Lower leg skin (tissue), 3 donors: ENCODE measurements at regions not wholly inside any gene's neighbourhood (a gene's known extent, or its start where the extent isn't known, plus 50 kb on each side); places are given as distances from the start of the nearest gene placed in this dataset.

Experiments used
- POLR2A ChIP-seq, 2 donors: fragments of 450-650 bp; IDR thresholded peaks; one replicate each; pipeline ENCODE4 v1.6.1; 2016 to 2017; ENCODE audit warnings: antibody characterized with exemption in 2 of 2, mild to moderate bottlenecking in 1 of 2, moderate library complexity in 1 of 2
- TF ChIP-seq, protein P1 (sequence below), 3 donors: fragments of 450-650 bp; IDR thresholded peaks; one replicate each; pipeline ENCODE4 v1.5.1; 2016; ENCODE audit warnings: antibody characterized with exemption in 3 of 3, mild to moderate bottlenecking in 3 of 3, moderate library complexity in 2 of 3

DNA sequence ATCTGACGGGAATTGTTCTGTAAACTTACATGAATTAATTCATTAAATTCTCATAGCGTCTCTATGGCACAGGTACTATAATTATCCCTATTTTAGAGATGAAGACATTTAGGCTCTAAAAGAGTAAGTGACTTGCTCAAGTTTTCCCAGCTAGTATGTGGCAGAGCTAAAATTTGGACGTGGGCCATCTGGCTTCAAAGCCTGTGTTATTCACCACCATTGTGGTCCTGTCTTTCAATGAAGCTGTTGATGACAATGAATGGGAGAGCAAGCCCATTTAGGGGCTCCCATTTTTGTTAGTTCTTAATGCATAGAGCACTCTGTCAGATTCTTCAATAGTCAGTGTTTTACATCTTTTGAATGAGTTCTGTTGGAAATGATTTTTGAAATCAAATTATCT lies 236.0 kb upstream of the CD180 start:
- no peak for TF ChIP-seq POLR2A (IDR thresholded peaks at IDR 0.05)
- TF ChIP-seq, protein P1, sequence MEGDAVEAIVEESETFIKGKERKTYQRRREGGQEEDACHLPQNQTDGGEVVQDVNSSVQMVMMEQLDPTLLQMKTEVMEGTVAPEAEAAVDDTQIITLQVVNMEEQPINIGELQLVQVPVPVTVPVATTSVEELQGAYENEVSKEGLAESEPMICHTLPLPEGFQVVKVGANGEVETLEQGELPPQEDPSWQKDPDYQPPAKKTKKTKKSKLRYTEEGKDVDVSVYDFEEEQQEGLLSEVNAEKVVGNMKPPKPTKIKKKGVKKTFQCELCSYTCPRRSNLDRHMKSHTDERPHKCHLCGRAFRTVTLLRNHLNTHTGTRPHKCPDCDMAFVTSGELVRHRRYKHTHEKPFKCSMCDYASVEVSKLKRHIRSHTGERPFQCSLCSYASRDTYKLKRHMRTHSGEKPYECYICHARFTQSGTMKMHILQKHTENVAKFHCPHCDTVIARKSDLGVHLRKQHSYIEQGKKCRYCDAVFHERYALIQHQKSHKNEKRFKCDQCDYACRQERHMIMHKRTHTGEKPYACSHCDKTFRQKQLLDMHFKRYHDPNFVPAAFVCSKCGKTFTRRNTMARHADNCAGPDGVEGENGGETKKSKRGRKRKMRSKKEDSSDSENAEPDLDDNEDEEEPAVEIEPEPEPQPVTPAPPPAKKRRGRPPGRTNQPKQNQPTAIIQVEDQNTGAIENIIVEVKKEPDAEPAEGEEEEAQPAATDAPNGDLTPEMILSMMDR (IDR thresholded peaks at IDR 0.05), result no peak
